D341Med (cell line): ENCODE measurements at regions not wholly inside any gene's neighbourhood (a gene's known extent, or its start where the extent isn't known, plus 50 kb on each side); places are given as distances from the start of the nearest gene placed in this dataset.

Experiments used
- DNase-seq: peaks from one replicate; pipeline ENCODE4 v3.0.0; 2012; ENCODE audit warnings: low spot score

DNA sequence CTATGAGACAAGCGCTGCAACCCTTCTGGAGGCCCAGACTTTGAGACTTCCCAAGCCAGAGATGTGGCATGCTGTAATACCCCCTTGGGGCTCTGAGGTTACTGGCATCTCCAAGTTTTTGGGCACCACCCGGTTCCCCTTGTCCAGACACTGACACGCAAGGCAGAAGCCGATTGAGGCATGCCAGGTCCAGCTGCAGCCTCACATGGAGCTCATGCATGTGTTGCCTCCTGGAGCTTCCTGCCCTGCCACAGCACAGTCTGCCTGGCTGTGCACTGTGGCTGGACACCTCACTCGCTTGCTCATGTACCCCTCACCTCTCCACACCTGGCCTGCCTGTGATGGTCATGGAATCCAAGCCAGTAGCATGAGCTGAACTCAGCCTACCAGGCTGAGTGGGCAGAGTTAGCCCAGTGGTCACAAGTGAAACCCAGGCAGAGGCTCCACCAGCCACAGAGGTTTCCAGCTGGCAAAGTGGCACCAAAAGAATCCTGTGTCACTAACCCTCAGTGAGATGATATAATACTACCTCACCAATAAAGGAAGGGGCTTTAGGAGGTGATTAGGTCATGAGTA is 789.2 kb upstream of the INTU start:
- no peak for DNase-seq

DNA sequence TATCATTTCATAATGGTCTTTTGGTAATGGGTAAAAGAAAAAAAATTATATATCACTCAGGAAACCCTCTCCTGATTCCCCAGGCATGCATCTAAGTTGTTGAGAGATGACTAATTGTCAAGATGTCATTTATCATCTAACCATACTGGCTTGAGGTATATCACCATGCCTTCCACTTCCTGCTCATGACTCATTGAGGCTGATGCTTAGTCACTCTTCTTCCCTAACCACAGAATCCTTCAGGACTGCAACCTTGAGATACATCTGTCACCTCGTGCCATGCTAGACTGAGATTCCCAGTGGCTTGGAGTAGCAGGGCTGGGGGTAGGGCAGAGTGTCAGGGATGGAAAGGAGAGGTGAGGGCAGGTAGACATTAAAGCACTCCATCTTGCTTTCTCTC is 782.5 kb upstream of the INTU start:
- no peak for DNase-seq

DNA sequence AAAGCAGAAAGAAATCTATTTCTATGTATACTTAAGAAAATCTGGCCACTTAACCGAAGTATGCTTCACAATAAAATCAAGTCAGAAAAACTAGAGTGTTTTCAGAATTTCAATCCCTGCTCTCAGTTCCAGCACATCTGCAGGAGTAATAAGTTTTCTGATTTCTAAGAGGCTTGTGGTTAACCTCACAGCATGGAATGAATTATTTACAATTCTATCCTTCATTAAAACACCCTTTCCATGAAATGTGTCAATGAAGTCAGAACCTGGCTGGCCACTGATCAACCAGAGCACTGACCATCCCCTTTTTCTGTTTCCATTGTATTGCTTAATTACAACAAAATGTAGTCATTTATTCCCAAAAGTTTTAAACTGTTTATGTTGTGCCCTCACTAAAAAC is 781.4 kb upstream of the INTU start:
- DNase-seq = no peak

DNA sequence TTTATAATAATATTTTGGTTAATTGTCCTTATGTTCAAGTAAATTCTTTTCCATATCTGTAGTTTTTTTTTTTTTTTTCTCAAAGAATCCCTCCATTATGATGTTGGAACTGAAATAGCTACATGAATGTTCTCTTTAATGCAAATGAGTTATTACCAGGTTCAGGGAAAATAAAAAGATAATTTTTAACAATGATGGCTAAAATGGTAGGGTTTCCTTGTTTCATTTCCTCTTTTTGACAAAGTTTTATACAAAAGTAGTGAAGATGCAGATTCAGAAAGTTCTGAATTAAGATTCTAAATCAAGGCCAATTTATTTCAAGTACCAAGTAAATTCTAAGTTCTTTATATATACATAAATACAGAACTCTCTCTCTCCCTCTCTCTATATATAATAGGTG is 779.0 kb upstream of the INTU start:
- no peak for DNase-seq

GRCh38 chr4:126856906-126857305 is 775.9 kb upstream of the INTU start:
- no peak for DNase-seq

DNA sequence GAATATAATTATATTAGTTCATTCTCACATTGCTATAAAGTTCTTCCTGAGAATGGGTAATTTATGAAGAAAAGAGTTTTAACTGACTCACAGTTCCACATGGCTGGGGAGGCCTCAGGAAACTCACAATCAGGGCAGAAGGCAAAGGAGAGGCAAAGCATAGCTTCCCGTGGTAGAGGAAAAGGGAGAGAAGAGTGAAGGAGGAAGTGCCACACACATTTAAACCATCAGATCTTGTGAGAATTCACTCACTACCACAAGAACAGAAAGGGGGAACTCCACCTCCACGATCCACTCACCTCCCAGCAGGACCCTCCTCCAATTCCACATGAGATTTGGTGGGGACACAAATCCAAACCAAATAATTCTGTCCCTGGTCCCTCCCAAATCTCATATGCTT is 773.4 kb upstream of the INTU start:
- DNase-seq = no peak

GRCh38 chr4:126859872-126860271 is 772.9 kb upstream of the INTU start:
- DNase-seq = no peak

DNA sequence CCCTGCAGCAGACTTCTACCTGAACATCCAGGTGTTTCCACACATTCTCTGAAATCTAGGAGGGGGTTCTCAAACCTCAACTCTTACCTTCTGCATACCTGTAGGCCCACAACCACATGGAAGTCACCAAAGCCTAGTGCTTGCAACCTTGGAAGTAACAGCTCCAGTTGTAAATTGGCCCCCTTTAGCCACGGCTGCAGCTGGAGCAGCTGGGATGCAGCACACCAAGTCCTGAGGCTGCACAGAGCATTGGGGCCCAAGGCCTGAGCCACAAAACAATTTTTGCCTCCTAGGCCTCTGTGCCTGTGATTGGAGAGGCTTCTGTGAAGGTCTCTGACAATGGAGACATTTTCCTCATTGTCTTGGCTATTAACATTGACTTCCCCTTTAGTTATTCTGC is 772.4 kb upstream of the INTU start:
- DNase-seq = no peak

DNA sequence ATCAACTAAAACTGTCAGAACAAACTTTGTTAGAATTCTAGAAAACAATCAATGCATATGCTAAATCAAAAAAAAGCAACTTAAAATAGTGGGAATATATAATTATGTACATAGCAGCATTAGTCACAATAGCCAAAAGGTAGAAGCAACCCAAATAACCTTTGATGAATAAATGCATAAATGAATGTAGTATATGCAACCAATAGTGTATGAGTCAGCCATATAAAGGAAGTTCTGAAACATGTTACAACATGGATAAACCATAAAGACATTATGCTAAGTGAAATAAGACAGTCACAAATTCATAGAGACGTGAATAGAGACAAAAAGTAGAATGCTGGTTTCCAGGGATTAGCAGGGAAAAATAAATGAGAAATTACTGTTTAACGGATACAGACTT is 762.8 kb upstream of the INTU start:
- DNase-seq = no peak

DNA sequence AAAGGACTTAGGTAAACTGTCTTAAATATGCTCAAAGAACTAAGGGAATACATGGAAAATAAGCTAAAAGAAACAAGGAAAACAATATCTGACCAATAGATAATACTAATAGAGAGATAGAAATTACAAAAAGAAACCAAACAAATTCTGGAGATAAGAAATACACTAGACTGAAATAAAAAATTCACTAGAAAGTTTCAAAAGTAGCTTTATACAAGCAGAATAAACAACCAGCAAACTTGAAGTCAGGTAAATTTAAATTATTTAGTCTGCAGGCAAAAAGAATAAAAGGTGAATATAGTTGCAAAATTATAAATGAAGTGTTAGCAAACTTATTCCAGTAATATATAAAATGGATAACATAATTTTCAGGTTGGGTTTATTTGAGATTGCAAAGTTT is 760.9 kb upstream of the INTU start:
- DNase-seq = no peak

- DNase-seq = no peak
Measured at GRCh38 chr4:126874533-126874932, 758.2 kb upstream of the INTU start.

DNA sequence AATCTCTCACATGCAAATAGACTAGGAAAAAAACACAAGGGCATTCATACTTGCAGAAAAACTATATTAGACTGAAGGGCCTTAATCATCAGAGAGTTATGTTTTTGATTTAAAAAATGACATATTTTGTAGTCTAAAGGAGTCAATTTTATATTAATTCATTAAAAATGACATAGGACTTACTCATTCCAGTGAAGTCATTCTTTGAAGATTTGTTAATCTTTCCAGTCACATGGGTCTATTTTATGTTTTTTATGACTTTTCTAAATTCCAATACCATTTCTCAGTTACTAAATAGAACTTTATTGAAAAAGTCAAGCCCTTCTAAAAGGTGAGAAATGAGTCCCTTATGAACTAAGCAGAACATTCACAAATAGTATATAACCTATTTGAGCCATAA is 743.8 kb upstream of the INTU start:
- no peak for DNase-seq

- DNase-seq = no peak
Measured at GRCh38 chr4:126890383-126890782, 742.4 kb upstream of the INTU start.

DNA sequence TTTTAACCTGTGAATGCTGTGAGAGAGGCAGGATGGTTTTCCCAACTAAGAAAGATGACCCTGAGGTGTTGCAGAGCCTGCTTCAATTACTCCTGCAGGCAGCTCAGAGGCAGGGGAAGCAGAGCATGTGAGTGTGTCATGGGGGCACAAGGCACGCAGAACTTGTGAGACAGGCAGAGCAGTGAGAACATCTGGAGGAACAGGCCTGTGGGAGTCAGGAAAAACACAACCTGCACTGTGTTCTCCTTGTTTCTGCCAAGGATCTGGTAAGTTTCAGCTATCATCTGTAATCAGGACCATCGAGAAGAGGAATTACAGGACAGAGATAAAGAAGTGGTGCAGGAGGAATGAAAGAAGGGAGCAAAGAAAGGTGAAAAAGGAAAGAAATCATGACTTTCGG is 741.8 kb upstream of the INTU start:
- DNase-seq = no peak

DNA sequence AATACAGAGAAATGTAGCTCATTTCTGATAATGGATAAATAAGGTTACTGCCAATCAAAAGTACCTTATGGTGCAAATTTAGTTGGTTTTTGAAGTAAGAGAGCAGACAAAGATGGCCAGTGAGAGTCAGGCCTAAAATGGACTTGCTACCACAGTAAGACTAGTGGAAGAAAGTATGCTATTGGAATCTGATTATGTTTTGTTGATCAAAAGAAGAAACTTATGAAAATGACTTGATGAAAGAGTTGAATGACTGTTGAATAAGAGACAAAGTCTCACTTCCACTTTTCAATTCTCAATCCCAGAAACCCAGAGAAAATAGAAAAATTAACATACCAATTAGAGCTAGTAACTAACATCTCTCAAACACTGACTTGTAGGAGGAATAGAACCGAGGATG is 737.8 kb upstream of the INTU start:
- DNase-seq = no peak

GRCh38 chr4:126895988-126896570 is 736.7 kb upstream of the INTU start:
- DNase-seq = no peak

GRCh38 chr4:126897038-126897437 is 735.7 kb upstream of the INTU start:
- DNase-seq = no peak

DNA sequence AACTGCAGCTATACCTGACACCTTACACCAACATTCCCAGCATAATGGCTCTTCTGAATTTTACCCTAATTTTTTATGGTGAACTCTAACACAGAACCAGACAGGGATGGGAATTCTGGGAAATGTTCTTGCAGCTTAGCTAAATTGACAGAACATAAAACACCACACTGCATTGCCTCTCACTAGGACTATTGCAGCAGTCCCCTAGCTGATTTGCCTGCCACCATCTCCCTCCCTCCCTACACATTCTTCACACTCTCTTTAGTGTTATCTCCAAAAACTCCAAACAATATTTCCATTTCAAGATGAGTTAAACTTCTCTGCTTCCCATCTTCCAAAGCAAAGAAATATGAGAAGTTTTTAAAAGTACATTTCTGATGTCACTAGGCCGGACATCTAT is 733.9 kb upstream of the INTU start:
- DNase-seq = no peak

DNA sequence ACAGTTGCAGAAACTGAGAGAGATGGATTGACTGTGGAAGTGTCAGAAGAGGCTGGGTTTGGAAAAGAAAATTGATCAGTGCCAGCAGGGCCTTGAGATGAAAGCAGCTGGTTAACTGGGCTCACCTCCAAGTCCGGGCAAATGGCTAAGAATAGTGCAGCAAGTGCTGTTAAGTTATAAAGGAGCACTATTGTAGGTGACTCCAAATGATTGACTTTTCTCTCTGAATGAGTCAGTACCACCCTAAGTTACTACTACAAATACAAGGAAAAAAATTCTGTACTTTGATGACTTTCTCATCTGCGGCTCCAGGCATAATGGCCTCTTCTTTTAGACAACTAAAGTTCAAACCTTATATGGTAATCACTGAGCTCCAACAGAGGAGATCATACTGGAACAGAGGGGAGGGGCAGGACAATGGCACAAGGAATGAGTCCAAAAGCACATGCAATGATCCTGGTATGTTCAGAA is 733.4 kb upstream of the INTU start:
- no peak for DNase-seq

- DNase-seq = no peak
Measured at GRCh38 chr4:126906466-126906865, 726.3 kb upstream of the INTU start.

DNA sequence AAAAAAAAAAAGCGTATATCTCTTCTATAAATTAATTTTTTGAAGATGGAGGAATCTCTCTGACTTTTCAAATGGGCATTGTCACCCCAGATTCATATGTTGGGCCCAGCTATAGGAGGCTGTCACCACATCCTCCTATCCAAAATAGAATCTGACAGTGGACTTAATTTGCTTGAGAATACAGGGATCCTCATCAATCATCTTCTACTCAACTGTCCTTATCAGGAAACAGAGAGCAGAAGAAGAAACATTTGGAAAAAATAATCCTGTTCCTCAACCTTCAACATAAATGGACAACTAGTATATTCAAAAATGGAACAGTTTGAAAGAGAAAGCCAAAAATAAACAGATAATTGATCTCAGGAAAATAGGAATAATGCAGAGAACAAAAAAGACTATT is 725.4 kb upstream of the INTU start:
- no peak for DNase-seq

- no peak for DNase-seq
Measured at GRCh38 chr4:126916049-126916625, 716.6 kb upstream of the INTU start.

DNA sequence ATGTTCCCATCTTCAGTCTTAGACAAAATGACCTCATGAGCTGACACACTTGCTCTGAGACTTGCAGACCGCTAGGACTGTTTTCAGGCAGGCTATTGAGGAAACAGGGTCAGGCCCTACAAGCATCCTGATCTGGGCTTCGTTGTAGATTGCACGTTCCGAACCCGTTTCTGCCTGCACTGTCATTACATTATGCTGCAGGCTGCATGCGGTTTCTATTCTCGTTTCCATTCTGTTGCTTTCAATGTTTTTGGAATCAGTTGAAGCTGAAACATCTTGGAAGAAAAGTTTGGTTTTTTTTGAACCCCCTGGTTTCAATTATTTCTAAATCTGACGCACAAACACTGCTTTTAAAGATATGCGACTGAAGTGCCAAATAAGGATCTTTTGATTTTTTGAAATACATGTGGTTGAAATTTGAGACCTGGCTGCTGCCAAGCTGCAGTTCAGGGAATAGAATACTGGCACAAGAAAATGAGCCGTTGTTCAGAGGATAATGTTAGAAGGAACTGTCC is 716.1 kb upstream of the INTU start:
- DNase-seq = no peak
